HG02943 (cell line): ENCODE measurements at regions not wholly inside any gene's neighbourhood (a gene's known extent, or its start where the extent isn't known, plus 50 kb on each side); places are given as distances from the start of the nearest gene placed in this dataset.

Experiments
- ATAC-seq: cut with Tn5 transposase; IDR thresholded peaks from one replicate; pipeline ENCODE4 v1.9.1; 2021; ENCODE audit warnings: mild to moderate bottlenecking, low read depth, moderate library complexity; ENCODE audit not compliant: unreplicated experiment

- ATAC-seq, result no peak
Measured at GRCh38 chr7:39882148-39882784, 67.8 kb upstream of the CDK13 start.

GRCh38 chr7:39883812-39884390 is 66.2 kb upstream of the CDK13 start:
- no peak for ATAC-seq

GRCh38 chr7:39888171-39888853 is 61.7 kb upstream of the CDK13 start:
- ATAC-seq, result no peak

- ATAC-seq, result no peak
Measured at GRCh38 chr7:39890411-39890810, 59.6 kb upstream of the CDK13 start.

- no peak for ATAC-seq
Measured at GRCh38 chr7:39891894-39892293, 58.2 kb upstream of the CDK13 start.

GRCh38 chr7:39892361-39892760 is 57.7 kb upstream of the CDK13 start:
- no peak for ATAC-seq

- no peak for ATAC-seq
Measured at GRCh38 chr7:39894904-39895303, 55.2 kb upstream of the CDK13 start.

- ATAC-seq, result no peak
Measured at GRCh38 chr7:39896840-39897239, 53.2 kb upstream of the CDK13 start.

- ATAC-seq, result no peak
Measured at GRCh38 chr7:39898867-39899266, 51.2 kb upstream of the CDK13 start.
